HG03342 (cell line): ENCODE measurements at regions not wholly inside any gene's neighbourhood (a gene's known extent, or its start where the extent isn't known, plus 50 kb on each side); places are given as distances from the start of the nearest gene placed in this dataset.
"Not testable (repeated sequence)": the region's sequence is repeated elsewhere in the genome, so short reads cannot be mapped to it uniquely, and the experiment has no call there.

Source experiments
- ATAC-seq: cut with Tn5 transposase; IDR thresholded peaks from one replicate; pipeline ENCODE4 v1.9.1; 2021; ENCODE audit warnings: mild to moderate bottlenecking, moderate library complexity; ENCODE audit not compliant: unreplicated experiment

DNA sequence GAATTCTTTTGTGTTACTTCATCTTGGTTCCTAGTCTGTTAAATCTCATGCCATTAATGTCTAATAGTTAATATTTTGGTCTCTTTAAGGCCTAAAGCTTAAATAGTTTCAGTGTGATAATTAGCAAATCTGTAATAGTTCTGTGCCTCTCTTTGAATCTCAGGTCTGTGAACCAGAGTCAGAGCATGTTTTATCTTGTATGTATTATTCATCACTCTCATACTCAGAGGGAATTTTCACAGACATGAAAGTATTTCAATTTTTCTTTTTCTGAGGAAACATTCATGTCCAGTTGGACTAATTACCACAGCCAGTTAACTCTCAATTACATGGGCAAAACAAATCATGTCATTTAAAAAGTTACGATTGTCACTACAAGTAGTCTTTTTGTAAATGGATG is 931.9 kb upstream of the SLC39A10 start:
- ATAC-seq, result no peak

- no peak for ATAC-seq
Observed at GRCh38 chr2:194723446-194723845, 933.6 kb upstream of the SLC39A10 start.

DNA sequence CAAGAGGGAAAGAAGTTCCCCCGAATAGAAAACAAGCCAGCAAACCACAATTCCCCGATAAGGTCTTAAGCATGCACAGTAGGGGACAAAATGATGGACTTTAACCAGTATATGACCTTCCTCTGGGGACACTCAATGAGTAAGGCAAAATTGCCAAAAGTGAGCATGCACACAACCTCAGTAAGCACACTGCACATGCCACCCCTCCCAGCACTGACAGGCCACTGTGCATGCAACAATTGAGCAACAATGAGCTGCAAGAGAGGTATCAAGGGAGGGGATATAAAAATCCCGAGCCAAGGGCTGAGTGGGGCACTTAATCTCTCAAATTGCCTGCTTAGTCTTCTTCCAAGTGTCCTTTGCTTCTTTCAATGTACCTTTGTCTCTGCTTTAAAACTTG is 935.8 kb upstream of the SLC39A10 start:
- ATAC-seq, result no peak

GRCh38 chr2:194720462-194720861 is 936.6 kb upstream of the SLC39A10 start:
- no peak for ATAC-seq

GRCh38 chr2:194718881-194719280 is 938.1 kb upstream of the SLC39A10 start:
- no peak for ATAC-seq

- ATAC-seq, result no peak
Observed at GRCh38 chr2:194714541-194714940, 942.5 kb upstream of the SLC39A10 start.

- no peak for ATAC-seq
Observed at GRCh38 chr2:194709840-194710239, 947.2 kb upstream of the SLC39A10 start.

DNA sequence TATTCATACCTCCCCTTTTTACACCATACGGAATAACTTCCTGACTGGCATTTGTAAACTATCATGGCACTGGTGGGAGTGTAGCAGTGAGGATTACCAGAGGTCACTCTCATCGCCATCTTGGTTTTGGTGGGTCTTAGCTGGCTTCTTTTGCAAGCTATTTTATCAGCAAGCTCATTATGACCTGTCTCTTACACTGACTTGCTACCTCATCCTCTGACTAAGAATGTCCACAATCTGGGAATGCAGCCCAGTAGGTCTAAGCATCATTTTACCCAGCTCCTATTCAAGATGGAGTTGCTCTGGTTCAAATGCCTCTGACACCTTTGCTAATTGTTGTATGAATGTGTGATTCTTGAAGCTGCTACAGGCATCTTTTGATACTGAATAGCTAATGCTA is 950.8 kb upstream of the SLC39A10 start:
- ATAC-seq, result no peak

DNA sequence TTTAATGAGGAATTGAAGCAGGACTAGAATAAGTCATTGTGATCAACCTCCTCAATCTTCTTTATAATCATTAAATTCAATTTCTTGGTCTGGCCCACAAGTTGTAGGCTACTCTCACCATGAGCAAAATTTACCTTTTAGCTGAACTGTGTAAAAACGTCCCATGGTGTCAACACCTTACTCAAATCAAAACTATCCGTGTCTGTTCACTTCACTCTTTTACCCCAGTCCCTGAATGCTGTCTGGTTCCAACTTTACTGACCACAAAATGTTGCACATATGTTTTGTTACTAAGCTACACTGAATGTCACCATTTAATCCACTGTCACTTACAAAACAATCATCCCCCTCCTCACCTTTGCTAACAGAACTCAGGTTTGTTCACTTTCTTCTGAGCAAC is 951.6 kb upstream of the SLC39A10 start:
- no peak for ATAC-seq

DNA sequence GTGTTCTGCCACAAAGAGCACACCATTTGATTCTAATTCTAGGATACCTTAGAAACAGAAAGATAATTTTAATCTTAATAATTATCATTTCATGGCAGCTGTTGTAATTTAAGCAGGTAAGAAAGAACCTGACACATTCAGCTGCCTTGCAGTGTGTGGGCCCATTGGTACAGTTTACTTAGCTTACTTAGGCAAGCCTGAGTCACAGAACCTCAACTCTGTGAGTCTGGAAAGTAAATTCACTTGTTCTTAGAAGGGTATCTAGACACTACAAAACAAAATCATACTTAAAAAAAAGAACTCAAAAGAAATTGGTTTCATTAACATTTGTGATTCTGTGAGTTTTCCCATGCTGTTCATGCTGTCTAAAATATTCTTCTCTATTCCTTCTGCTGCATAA is 956.3 kb upstream of the SLC39A10 start:
- ATAC-seq, result no peak

DNA sequence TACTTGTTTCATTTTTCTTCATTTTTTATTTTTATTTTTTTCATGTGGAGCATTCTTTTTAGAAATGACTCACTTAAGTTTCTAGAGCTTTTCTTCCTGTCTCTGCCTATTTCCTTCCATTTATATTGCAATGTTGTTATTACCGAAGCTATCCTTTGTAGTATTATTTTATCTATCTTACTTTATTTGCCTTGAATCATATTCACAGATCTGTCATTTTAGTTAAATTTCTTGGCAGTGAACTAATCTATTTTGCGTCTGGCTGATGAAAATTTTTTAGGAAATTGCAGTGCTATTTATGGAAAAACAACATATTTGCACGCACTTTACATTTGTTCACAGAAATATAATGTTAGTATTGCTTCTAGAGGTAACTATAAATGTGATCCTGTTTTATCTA is 956.9 kb upstream of the SLC39A10 start:
- ATAC-seq, result no peak

GRCh38 chr2:194698012-194698411 is 959.0 kb upstream of the SLC39A10 start:
- ATAC-seq, result no peak

DNA sequence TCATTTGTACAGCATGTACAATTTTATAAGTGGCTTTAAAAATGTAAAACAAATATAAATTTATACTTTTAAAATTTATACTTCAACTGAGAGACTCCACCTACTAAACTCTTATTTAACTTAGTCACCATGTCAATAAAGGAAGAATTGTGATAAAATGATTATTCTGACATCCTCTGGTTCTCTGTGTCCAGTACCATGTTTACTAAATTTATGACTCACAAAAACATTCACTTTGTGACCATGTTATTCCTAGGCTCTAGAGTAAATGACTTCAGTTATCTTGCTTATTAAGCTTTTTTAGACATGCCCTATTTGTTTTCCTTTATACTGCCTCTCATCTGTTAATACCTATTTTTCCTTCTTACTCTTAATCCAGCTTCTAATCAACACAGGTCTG is 959.6 kb upstream of the SLC39A10 start:
- no peak for ATAC-seq

GRCh38 chr2:194696690-194697089 is 960.3 kb upstream of the SLC39A10 start:
- ATAC-seq, result no peak

DNA sequence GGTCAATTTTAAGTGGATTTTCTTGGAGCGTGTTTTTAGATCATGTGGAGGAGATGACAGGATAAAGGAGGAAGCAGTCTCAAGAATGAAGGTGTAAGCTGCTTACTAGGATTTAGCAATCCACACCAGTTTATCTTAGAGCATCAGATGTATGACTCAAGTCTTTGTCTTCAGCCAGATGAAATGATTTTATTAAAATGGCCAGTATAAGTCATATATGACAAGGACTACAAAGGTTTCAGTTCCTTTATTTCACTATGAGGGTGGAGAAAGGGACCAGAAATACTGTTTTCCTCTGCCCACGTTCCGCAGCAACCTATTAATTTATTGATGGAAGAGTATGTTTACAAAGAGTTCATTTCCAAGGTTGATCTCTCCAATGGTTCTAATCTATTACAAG is 970.5 kb upstream of the SLC39A10 start:
- no peak for ATAC-seq

DNA sequence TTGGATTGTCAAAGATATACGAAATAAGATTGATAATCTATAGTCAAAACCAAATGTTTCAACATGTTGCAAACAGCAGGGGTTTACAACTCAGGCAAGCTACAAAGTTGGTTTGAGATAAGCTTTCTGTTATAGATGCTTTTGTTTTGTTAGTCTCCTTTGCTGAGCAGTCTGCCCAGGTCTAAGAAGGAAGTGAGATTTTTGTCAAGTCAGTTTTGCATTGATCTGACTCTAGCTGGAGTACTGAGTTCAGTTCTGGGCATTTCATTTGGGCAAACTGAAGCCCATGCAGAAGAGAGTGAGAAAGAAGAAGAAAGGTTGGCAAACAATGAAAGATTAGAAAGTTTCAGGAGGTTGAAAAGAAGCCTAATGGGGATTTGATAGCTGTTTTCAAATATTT is 983.0 kb upstream of the SLC39A10 start:
- peak; percentile 60 for ATAC-seq

GRCh38 chr2:194672994-194673393 is 984.0 kb upstream of the SLC39A10 start:
- no peak for ATAC-seq

DNA sequence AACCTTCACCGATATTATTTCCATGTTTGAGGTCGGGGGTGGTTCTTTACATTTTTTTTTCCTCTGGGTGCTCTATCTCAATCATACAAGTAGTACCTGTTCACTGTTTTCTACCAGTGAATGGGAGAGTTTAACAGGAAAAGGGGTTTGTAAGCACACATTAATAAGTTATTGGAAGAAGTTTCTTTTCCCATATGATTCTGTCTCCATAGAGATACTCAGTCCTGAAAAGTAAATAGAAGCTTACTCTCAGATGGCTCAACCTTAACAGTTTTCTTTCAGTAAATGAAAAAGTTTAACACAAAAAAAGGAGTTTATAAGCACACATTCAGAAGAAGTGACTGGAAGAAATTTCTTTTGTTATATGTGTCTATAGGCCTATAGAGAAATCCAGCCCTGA is 995.6 kb upstream of the SLC39A10 start:
- no peak for ATAC-seq

- not testable (repeated sequence) for ATAC-seq
Observed at GRCh38 chr2:194639057-194639456, 1018.0 kb upstream of the SLC39A10 start.

DNA sequence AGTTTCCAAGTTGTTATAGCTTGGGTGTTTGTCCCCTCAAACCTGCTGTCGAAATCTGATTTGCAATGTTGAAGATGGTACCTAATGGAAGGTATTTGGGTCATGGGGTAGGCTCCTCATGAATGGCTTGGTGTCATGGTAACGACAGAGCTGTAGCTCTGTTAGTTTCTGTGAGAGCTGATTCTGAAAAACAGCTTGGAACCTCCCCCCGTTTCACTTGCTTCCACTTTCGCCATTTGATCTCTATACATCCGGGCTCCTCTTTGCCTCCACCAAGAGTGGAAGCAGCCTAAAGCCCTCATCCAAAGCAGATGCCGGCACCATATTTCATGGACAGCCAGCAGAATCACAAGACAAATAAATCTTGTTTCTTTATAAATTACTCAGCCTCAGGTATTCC is 1035.1 kb upstream of the SLC39A10 start:
- ATAC-seq, result no peak

GRCh38 chr2:194619366-194619765 is 1037.7 kb upstream of the SLC39A10 start:
- ATAC-seq, result no peak

GRCh38 chr2:194618432-194618831 is 1038.6 kb upstream of the SLC39A10 start:
- no peak for ATAC-seq

GRCh38 chr2:194616334-194616733 is 1040.7 kb upstream of the SLC39A10 start:
- peak; percentile 71 for ATAC-seq

- ATAC-seq, result no peak
Observed at GRCh38 chr2:194610297-194610696, 1046.7 kb upstream of the SLC39A10 start.
